ENCODE measurements at regions not wholly inside any gene's neighbourhood (a gene's known extent, or its start where the extent isn't known, plus 50 kb on each side); places are given as distances from the start of the nearest gene placed in this dataset.

- TF ChIP-seq SUPT20H (IDR thresholded peaks at IDR 0.05; ENCODE audit: borderline replicate concordance, control insufficient read depth, low read depth, low read length): no peak
- no peak for TF ChIP-seq ZBED1 (IDR thresholded peaks at IDR 0.05; ENCODE audit: borderline replicate concordance)
These were observed 1390.9 kb downstream of the C4orf33 start (continued) for GRCh38 chr4:130486841-130487240.

GRCh38 chr4:130510661-130511060 lies 1414.7 kb downstream of the C4orf33 start:
- FAIRE-seq: no peak
- Histone ChIP-seq H3K27me3 (replicated peaks in 1 of 2; ENCODE audit: control insufficient read depth in 2 of 2, insufficient read depth in 2 of 2, low read length in 1 of 2) (no peaks in the 10 kb centered on the region), H2AFZ (ENCODE audit: control insufficient read depth, low read depth, low read length) (no peak overlapping the region), H3K36me3 (ENCODE audit: control insufficient read depth in 2 of 2, insufficient read depth in 2 of 2, low read length in 1 of 2) (no peaks in the 10 kb centered on the region), H3K79me2 (ENCODE audit: control insufficient read depth, insufficient read depth, low read length) (no peaks in the 10 kb centered on the region), H3K9ac (ENCODE audit: control insufficient read depth, insufficient read depth, low read length) (no peak overlapping the region), H3K9me3 (replicated peaks; ENCODE audit: control insufficient read depth, insufficient read depth, low read length) (no peaks in the 10 kb centered on the region), H3K27ac (ENCODE audit: control insufficient read depth, insufficient read depth) (no peak overlapping the region), H3K4me1 (ENCODE audit: control insufficient read depth, insufficient read depth, low read length) (no peaks in the 10 kb centered on the region), H3K4me3 (no peak overlapping the region), H3K4me2 (ENCODE audit: control insufficient read depth, insufficient read depth) (no peak overlapping the region), H4K20me1 (ENCODE audit: control insufficient read depth, insufficient read depth) (no peaks in the 10 kb centered on the region)
- ChIA-PET POLR2A (no interaction called here), SMC1A (ENCODE audit: uncharacterized antibody, unreplicated experiment) (no interaction called here), CTCF (no interaction called here), RAD21 (ENCODE audit: unreplicated experiment) (no interaction called here)
- 23% methylated on average over 3 of the region's 3 CpGs for WGBS (ENCODE audit: insufficient coverage, insufficient replicate concordance, low lambda C conversion rate, missing lambda C conversion rate)
- ATAC-seq: peak; percentile 34; the same call in 1 of the 3 replicates
- intact Hi-C loops (cut with micrococcal nuclease; ENCODE audit: unreplicated experiment) (no loop called here), in situ Hi-C loops (cut with MboI) (no loop called here)
- DNase-seq (ENCODE audit: low read depth, low spot score): no peak
- no peak for TF ChIP-seq EP300 (IDR thresholded peaks at IDR 0.05; ENCODE audit: borderline replicate concordance in 1 of 2, control insufficient read depth in 1 of 2, low read depth in 2 of 2, low read length in 2 of 2)
- TF ChIP-seq SPI1 (IDR thresholded peaks at IDR 0.05; ENCODE audit: borderline replicate concordance, insufficient read depth, low read depth, low read length): peak; percentile 67; the same call in 1 of the 2 replicates
- BruUV-seq (replicated peaks): no TSS peak

- CTCF ChIA-PET: interaction anchor here (1.4 kb wide), 1 partner anchor 54 kb away, joined by 4 read pairs; no protein-coding TSS in a partner anchor
- no peak overlapping the region for H3K27ac ChIP-seq (ENCODE audit: control insufficient read depth, insufficient read depth)
- H3K4me1 ChIP-seq (ENCODE audit: control insufficient read depth, insufficient read depth, low read length): no peaks in the 10 kb centered on the region
- no peak overlapping the region for H3K9ac ChIP-seq (ENCODE audit: control insufficient read depth, insufficient read depth, low read length)
- WGBS (ENCODE audit: insufficient coverage, insufficient replicate concordance, low lambda C conversion rate, missing lambda C conversion rate): 36% methylated on average over 5 of the region's 5 CpGs
- no peak for DNase-seq (ENCODE audit: low read depth, low spot score)
- no peak overlapping the region for H2AFZ ChIP-seq (ENCODE audit: control insufficient read depth, low read depth, low read length)
- RAD21 ChIA-PET (ENCODE audit: unreplicated experiment): no interaction called here
- ATAC-seq: no peak
- H3K27me3 ChIP-seq (replicated peaks in 1 of 2; ENCODE audit: control insufficient read depth in 2 of 2, insufficient read depth in 2 of 2, low read length in 1 of 2): no peaks in the 10 kb centered on the region
- no peaks in the 10 kb centered on the region for H4K20me1 ChIP-seq (ENCODE audit: control insufficient read depth, insufficient read depth)
- no peak for FAIRE-seq
- BruUV-seq (replicated peaks): no TSS peak
- POLR2A ChIA-PET: no interaction called here
- in situ Hi-C loops (cut with MboI) (no loop called here), intact Hi-C loops (cut with micrococcal nuclease; ENCODE audit: unreplicated experiment) (no loop called here)
- H3K9me3 ChIP-seq (replicated peaks; ENCODE audit: control insufficient read depth, insufficient read depth, low read length): no peaks in the 10 kb centered on the region
- H3K79me2 ChIP-seq (ENCODE audit: control insufficient read depth, insufficient read depth, low read length): no peaks in the 10 kb centered on the region
- H3K36me3 ChIP-seq (ENCODE audit: control insufficient read depth in 2 of 2, insufficient read depth in 2 of 2, low read length in 1 of 2): no peaks in the 10 kb centered on the region
- no peak overlapping the region for H3K4me2 ChIP-seq (ENCODE audit: control insufficient read depth, insufficient read depth)
- SMC1A ChIA-PET (ENCODE audit: uncharacterized antibody, unreplicated experiment): no interaction called here
- no peak overlapping the region for H3K4me3 ChIP-seq
- TF ChIP-seq NR2C1 (IDR thresholded peaks at IDR 0.05) (no peak), KLF5 (IDR thresholded peaks at IDR 0.05; ENCODE audit: partially characterized antibody) (no peak), STAT3 (IDR thresholded peaks at IDR 0.05; ENCODE audit: low read depth, low read length) (no peak), NR2C2 (IDR thresholded peaks at IDR 0.05; ENCODE audit: borderline replicate concordance, control insufficient read depth, insufficient read length, low read depth) (no peak), DPF2 (IDR thresholded peaks at IDR 0.05) (no peak), USF1 (IDR thresholded peaks at IDR 0.05; ENCODE audit: borderline replicate concordance, extremely low read length, insufficient read depth, low read depth, low read length) (no peak), SP1 (IDR thresholded peaks at IDR 0.05; ENCODE audit: low read depth, low read length) (no peak), BMI1 (IDR thresholded peaks at IDR 0.05; ENCODE audit: borderline replicate concordance) (no peak), SPI1 (IDR thresholded peaks at IDR 0.05; ENCODE audit: borderline replicate concordance, insufficient read depth, low read depth, low read length) (no peak), EGR1 (IDR thresholded peaks at IDR 0.05; ENCODE audit: borderline replicate concordance in 1 of 2, low read depth in 2 of 2, low read length in 2 of 2) (no peak), RELA (IDR thresholded peaks at IDR 0.05; ENCODE audit: borderline replicate concordance, partially characterized antibody) (no peak), FOXK2 (IDR thresholded peaks at IDR 0.05) (no peak)
These were observed 1415.8 kb downstream of the C4orf33 start for GRCh38 chr4:130511776-130512175.

All from GM12878 (cell line).